Breast epithelium (tissue), 4 donors: ENCODE measurements at regions not wholly inside any gene's neighbourhood (a gene's known extent, or its start where the extent isn't known, plus 50 kb on each side); places are given as distances from the start of the nearest gene placed in this dataset.
A peak's percentile ranks its signal among the peaks of the same experiment; 100 is the strongest.
"Not testable (repeated sequence)": the region's sequence is repeated elsewhere in the genome, so short reads cannot be mapped to it uniquely, and the experiment has no call there.

Source experiments
- DNase-seq, 2 donors: peaks; one replicate each; pipeline ENCODE4 v3.0.0-alpha.2; 2019; ENCODE audit warnings: low spot score in 2 of 2
- H3K27ac ChIP-seq, 2 donors: fragments of 200-600 bp; sonication (generic) in 1 of 2; one replicate each; pipeline ENCODE4 v1.5.1; 2016 to 2019; ENCODE audit warnings: mild to moderate bottlenecking in 1 of 2
- H3K27me3 ChIP-seq, 2 donors: fragments of 200-600 bp; sonication (generic) in 1 of 2; one replicate each; pipeline versions ENCODE4 v1.5.1 to v1.6.0; 2017 to 2019; ENCODE audit warnings: control low read depth in 1 of 2, mild to moderate bottlenecking in 1 of 2
- H3K36me3 ChIP-seq: fragments of 200-600 bp; one replicate; pipeline ENCODE4 v1.5.1; 2019
- H3K4me1 ChIP-seq, 2 donors: fragments of 200-600 bp; sonication (generic); one replicate each; pipeline ENCODE4 v1.5.1; 2016 to 2019; ENCODE audit warnings: control low read depth in 1 of 2
- H3K4me3 ChIP-seq, 3 donors: fragments of 200-600 bp; sonication (generic); 1 replicate in 2 of 3; 2 replicates in 1 of 3; pipeline ENCODE4 v1.5.1; 2016 to 2019; ENCODE audit warnings: mild to moderate bottlenecking in 3 of 3, moderate library complexity in 2 of 3
- H3K9me3 ChIP-seq, 2 donors: fragments of 200-600 bp; sonication (generic) in 1 of 2; one replicate each; pipeline ENCODE4 v1.5.1; 2016 to 2019; ENCODE audit warnings: control low read depth in 1 of 2
- CTCF ChIP-seq, 3 donors: fragments of 450-650 bp; IDR thresholded peaks; one replicate each; pipeline ENCODE4 v1.5.1; 2016 to 2017; ENCODE audit warnings: antibody characterized with exemption in 3 of 3, mild to moderate bottlenecking in 3 of 3, moderate library complexity in 3 of 3
- POLR2A ChIP-seq: fragments of 450-650 bp; IDR thresholded peaks from one replicate; pipeline ENCODE4 v1.6.1; 2016; ENCODE audit warnings: antibody characterized with exemption, mild to moderate bottlenecking, moderate library complexity
- POLR2AphosphoS5 ChIP-seq, 3 donors: sonication (generic); formaldehyde crosslinking; IDR thresholded peaks; one replicate each; pipeline ENCODE4 v1.6.1; 2017; ENCODE audit warnings: antibody characterized with exemption in 3 of 3
- intact Hi-C: fragments of 100-400 bp; cut with DNase I; formaldehyde crosslinking; loops from one replicate; pipeline ENCODE4 v1.15.1; 2023; ENCODE audit warnings: low total_unique reads

GRCh38 chr5:96101358-96102089, 139.9 kb upstream of the ELL2 start:
- Histone ChIP-seq H3K27me3 (no peaks in the 10 kb centered on the region), H3K27ac (no peak overlapping the region), H3K9me3 (no peaks in the 10 kb centered on the region), H3K36me3 (no peaks in the 10 kb centered on the region), H3K4me1 (no peaks in the 10 kb centered on the region), H3K4me3 (no peak overlapping the region)
- DNase-seq: no peak
- TF ChIP-seq POLR2AphosphoS5 (IDR thresholded peaks at IDR 0.05) (no peak), POLR2A (no peak), CTCF (IDR thresholded peaks at IDR 0.05) (no peak)
- intact Hi-C loops: no loop called here

- intact Hi-C loops, H3K27ac ChIP-seq, H3K36me3 ChIP-seq, H3K4me3 ChIP-seq, H3K4me1 ChIP-seq, DNase-seq, H3K27me3 ChIP-seq, H3K9me3 ChIP-seq: not testable (repeated sequence)
Measured at GRCh38 chr5:96097488-96097887, 135.8 kb upstream of the ELL2 start.

GRCh38 chr5:96096724-96097123, 135.1 kb upstream of the ELL2 start:
- Histone ChIP-seq H3K9me3 (no peaks in the 10 kb centered on the region), H3K27ac (no peak overlapping the region), H3K4me3 (no peak overlapping the region), H3K36me3 (no peaks in the 10 kb centered on the region), H3K4me1 (peaks cover 0 to 5% of the 10 kb centered on the region in 2 donors), H3K27me3 (no peaks in the 10 kb centered on the region)
- DNase-seq: no peak
- intact Hi-C loops: no loop called here
- TF ChIP-seq POLR2A (no peak), POLR2AphosphoS5 (IDR thresholded peaks at IDR 0.05) (no peak), CTCF (IDR thresholded peaks at IDR 0.05) (no peak)

- H3K9me3 ChIP-seq: no peaks in the 10 kb centered on the region
- intact Hi-C loops: no loop called here
- peaks cover 0 to 5% of the 10 kb centered on the region in 2 donors for H3K4me1 ChIP-seq
- TF ChIP-seq POLR2AphosphoS5 (IDR thresholded peaks at IDR 0.05): peak in 1 of 3 donors; percentile 14
- TF ChIP-seq CTCF (IDR thresholded peaks at IDR 0.05): no peak
- DNase-seq: no peak
- no peaks in the 10 kb centered on the region for H3K27me3 ChIP-seq
- no peak overlapping the region for H3K27ac ChIP-seq
- no peak overlapping the region for H3K4me3 ChIP-seq
- H3K36me3 ChIP-seq: no peaks in the 10 kb centered on the region
Measured at GRCh38 chr5:96094904-96095303, 133.3 kb upstream of the ELL2 start.

GRCh38 chr5:96093890-96094381, 132.3 kb upstream of the ELL2 start:
- no peak overlapping the region for H3K27ac ChIP-seq
- H3K4me3 ChIP-seq: no peak overlapping the region
- intact Hi-C loops: no loop called here
- H3K27me3 ChIP-seq: no peaks in the 10 kb centered on the region
- no peaks in the 10 kb centered on the region for H3K36me3 ChIP-seq
- H3K9me3 ChIP-seq: no peaks in the 10 kb centered on the region
- no peak for DNase-seq
- peaks cover 0 to 5% of the 10 kb centered on the region in 2 donors for H3K4me1 ChIP-seq
- TF ChIP-seq CTCF (IDR thresholded peaks at IDR 0.05) (no peak), POLR2A (no peak), POLR2AphosphoS5 (IDR thresholded peaks at IDR 0.05) (no peak)
